HCT116 (cell line): ENCODE measurements at regions not wholly inside any gene's neighbourhood (a gene's known extent, or its start where the extent isn't known, plus 50 kb on each side); places are given as distances from the start of the nearest gene placed in this dataset.

Experiments used
- EGR1 ChIP-seq: IDR thresholded peaks from 2 replicates; pipeline ENCODE4 v1.6.1; 2012; ENCODE audit warnings: low read depth
- EZH2 ChIP-seq: fragments of 200-600 bp; sonication (generic); IDR thresholded peaks from 2 replicates; pipeline ENCODE4 v1.6.1; 2017; ENCODE audit warnings: antibody characterized with exemption, mixed run types
- JUND ChIP-seq: IDR thresholded peaks from 2 replicates; pipeline ENCODE4 v1.6.1; 2012
- POLR2A ChIP-seq: IDR thresholded peaks from 2 replicates; pipeline ENCODE4 v1.7.0; 2011; ENCODE audit warnings: borderline replicate concordance; ENCODE audit not compliant: insufficient read depth, insufficient read length; ENCODE audit errors: extremely low read depth
- POLR2AphosphoS5 ChIP-seq: IDR thresholded peaks from 2 replicates; pipeline ENCODE4 v1.6.1; 2011; ENCODE audit warnings: mild to moderate bottlenecking, low read depth, low read length, moderate library complexity
- RAD21 ChIP-seq: IDR thresholded peaks from 2 replicates; pipeline ENCODE4 v1.6.1; 2012; ENCODE audit warnings: low read depth, mild to moderate bottlenecking
- REST ChIP-seq: IDR thresholded peaks from 2 replicates; pipeline ENCODE4 v1.6.1; 2012; ENCODE audit warnings: low read depth
- SP1 ChIP-seq: IDR thresholded peaks from 2 replicates; pipeline ENCODE4 v1.6.1; 2012; ENCODE audit warnings: low read depth
- TCF7L2 ChIP-seq: IDR thresholded peaks from 2 replicates; pipeline ENCODE4 v1.7.0; 2011; ENCODE audit warnings: borderline replicate concordance, inconsistent platforms; ENCODE audit not compliant: insufficient read depth, insufficient read length; ENCODE audit errors: extremely low read depth
- YY1 ChIP-seq: IDR thresholded peaks from 2 replicates; pipeline ENCODE4 v1.6.1; 2011; ENCODE audit warnings: low read length, low read depth, moderate library complexity, mild to moderate bottlenecking; ENCODE audit not compliant: insufficient replicate concordance; ENCODE audit errors: extremely low read depth
- TF ChIP-seq, protein P1 (sequence below), 3 experiments: fragments of 200-600 bp in 1 of 3; sonication (generic) in 1 of 3; IDR thresholded peaks in 2 of 3; conservative IDR thresholded peaks in 1 of 3; 2 replicates each; pipeline ENCODE4 v1.5.1; 2012 to 2017; ENCODE audit warnings: low read depth in 2 of 3, low read length in 2 of 3, antibody characterized with exemption in 1 of 3, borderline replicate concordance in 1 of 3, control low read depth in 1 of 3, mild to moderate bottlenecking in 1 of 3, mixed read lengths in 1 of 3, mixed run types in 1 of 3, moderate library complexity in 1 of 3; ENCODE audit not compliant: insufficient read depth in 1 of 3
- TF ChIP-seq, protein P2 (sequence below): IDR thresholded peaks from 2 replicates; pipeline ENCODE4 v1.6.1; 2012
- TF ChIP-seq, protein P3 (sequence below): IDR thresholded peaks from 2 replicates; pipeline ENCODE4 v1.6.1; 2011; ENCODE audit warnings: mild to moderate bottlenecking, low read length, moderate library complexity; ENCODE audit not compliant: insufficient replicate concordance; ENCODE audit errors: extremely low read depth

- TF ChIP-seq EZH2 (no peak), REST (no peak), RAD21 (no peak), JUND (no peak), TCF7L2 (no peak), EGR1 (no peak), POLR2AphosphoS5 (no peak), POLR2A (no peak), YY1 (no peak), SP1 (no peak)
- TF ChIP-seq, protein P1, sequence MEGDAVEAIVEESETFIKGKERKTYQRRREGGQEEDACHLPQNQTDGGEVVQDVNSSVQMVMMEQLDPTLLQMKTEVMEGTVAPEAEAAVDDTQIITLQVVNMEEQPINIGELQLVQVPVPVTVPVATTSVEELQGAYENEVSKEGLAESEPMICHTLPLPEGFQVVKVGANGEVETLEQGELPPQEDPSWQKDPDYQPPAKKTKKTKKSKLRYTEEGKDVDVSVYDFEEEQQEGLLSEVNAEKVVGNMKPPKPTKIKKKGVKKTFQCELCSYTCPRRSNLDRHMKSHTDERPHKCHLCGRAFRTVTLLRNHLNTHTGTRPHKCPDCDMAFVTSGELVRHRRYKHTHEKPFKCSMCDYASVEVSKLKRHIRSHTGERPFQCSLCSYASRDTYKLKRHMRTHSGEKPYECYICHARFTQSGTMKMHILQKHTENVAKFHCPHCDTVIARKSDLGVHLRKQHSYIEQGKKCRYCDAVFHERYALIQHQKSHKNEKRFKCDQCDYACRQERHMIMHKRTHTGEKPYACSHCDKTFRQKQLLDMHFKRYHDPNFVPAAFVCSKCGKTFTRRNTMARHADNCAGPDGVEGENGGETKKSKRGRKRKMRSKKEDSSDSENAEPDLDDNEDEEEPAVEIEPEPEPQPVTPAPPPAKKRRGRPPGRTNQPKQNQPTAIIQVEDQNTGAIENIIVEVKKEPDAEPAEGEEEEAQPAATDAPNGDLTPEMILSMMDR (IDR thresholded peaks at IDR 0.05 in 2 of 3, conservative IDR thresholded peaks at IDR 0.05 in 1 of 3; ENCODE audit: borderline replicate concordance in 1 of 3, insufficient read depth in 1 of 3, low read depth in 2 of 3, low read length in 2 of 3), result no peak
- TF ChIP-seq, protein P2, sequence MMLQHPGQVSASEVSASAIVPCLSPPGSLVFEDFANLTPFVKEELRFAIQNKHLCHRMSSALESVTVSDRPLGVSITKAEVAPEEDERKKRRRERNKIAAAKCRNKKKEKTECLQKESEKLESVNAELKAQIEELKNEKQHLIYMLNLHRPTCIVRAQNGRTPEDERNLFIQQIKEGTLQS, result no peak
- TF ChIP-seq, protein P3, sequence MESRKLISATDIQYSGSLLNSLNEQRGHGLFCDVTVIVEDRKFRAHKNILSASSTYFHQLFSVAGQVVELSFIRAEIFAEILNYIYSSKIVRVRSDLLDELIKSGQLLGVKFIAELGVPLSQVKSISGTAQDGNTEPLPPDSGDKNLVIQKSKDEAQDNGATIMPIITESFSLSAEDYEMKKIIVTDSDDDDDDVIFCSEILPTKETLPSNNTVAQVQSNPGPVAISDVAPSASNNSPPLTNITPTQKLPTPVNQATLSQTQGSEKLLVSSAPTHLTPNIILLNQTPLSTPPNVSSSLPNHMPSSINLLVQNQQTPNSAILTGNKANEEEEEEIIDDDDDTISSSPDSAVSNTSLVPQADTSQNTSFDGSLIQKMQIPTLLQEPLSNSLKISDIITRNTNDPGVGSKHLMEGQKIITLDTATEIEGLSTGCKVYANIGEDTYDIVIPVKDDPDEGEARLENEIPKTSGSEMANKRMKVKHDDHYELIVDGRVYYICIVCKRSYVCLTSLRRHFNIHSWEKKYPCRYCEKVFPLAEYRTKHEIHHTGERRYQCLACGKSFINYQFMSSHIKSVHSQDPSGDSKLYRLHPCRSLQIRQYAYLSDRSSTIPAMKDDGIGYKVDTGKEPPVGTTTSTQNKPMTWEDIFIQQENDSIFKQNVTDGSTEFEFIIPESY, result no peak
Observed at GRCh38 chr2:176398243-176399073, 129.2 kb downstream of the MTX2 start.
